Effector CD4-positive, alpha-beta T cell (primary cell): ENCODE measurements at regions not wholly inside any gene's neighbourhood (a gene's known extent, or its start where the extent isn't known, plus 50 kb on each side); places are given as distances from the start of the nearest gene placed in this dataset.

Experiments
- DNase-seq: peaks from one replicate; pipeline ENCODE4 v3.0.0-alpha.2; 2020

DNA sequence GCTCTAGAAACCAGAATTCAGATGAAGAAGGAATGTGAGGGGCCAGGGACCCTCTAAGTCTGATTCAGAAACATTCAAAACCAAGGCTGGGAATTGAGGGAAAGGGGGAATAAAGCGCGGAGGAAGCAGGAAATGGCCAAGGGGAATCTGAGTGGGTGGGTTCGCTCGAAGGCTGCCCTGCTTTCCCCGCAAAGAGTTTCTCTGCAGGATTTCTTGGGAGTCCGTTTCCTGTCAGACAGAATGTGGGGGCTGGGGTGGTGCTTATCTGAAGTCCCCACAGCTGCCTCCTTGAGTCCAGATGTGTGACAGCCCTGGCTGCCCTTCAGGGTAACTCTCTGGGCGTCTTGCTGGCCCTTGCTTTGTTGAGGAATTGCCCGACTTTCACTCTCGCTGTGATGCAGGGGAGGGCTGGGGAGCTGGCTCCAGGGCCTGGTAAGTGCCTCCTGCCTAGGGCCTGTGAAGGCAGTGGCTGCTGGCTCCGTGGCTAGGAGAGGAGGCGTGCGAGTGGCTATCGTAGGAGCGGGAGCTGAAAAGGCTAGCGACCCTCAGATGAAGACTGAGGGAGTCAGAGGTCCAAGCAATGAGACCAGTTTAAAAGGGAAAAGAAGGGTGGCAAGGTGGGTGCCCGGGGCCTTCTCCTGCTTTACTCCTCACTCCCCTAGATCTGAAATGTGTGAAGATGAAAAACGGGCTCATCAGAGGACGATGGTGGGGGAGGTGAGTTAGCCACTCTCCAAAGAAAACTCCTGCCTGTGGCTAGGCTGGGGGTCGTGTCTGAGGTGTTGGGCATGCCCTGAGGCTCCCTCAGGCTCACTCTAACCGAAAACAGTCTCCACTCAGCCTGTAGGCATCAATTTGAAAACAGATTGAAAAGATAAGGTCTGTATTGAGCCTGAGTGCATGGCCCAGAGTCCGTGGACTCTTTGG, 143.9 kb upstream of the UMPS start:
- DNase-seq = no peak

GRCh38 chr3:124587053-124587408, 143.2 kb upstream of the UMPS start:
- no peak for DNase-seq

- no peak for DNase-seq
These were observed 142.2 kb upstream of the UMPS start for GRCh38 chr3:124588036-124588435.

DNA sequence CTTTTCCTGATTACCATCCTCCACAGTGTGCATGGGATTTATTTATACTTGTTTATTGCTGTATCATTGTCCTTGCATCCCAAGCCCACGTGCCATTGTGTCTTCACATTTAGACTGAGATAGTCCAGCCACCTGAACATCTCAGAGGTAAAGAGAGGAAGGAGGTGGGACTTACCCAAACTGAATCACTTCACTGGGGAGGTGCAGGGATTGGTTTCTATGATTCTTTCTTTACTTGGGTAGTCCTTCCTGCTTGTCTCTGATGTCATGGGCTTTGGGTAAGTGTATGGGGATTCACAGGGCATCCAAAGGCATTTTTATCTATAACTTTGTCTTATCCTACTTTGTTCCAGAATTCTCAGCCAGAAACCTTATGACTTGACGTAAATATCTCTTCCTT, 141.5 kb upstream of the UMPS start:
- DNase-seq = no peak

GRCh38 chr3:124591699-124592098, 138.6 kb upstream of the UMPS start:
- no peak for DNase-seq

DNA sequence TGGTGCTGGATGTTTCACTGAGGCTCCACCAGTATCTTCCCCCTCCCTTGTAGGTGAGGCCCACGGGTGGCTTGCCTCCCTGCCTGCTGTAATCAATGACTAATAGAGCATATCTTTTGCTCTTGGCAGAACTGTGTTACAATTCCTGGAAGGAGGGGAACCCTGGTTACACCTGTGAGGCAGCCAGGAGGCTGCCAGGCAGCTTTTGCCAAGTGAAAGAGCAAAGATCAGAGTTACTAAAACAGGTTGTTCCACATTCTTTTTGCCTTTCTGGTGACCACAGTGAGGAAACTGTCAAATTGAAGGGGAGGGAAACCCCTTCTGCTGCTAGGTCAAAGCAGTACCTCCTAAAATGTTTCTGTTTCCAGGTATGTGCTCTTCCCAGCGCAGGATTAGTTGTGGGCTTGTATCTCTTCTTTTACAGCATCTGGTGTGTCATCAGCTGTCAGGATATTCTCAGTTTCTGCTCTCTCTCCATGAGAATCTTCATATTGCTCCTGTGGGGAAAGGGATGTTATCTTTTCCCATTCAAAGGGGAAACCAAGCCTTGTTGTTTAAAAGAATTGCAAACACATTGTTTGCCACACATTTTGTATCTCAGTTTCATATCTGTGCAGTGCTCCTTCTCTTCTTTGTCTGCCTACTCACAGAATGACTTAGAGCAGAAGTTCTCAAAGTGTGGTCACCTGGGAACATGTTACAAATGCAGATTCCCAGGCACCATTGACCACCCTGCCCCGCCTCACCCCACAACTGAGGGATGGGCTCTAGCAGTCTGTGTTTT, 137.4 kb upstream of the UMPS start:
- no peak for DNase-seq

GRCh38 chr3:124593442-124593829, 136.8 kb upstream of the UMPS start:
- no peak for DNase-seq

DNA sequence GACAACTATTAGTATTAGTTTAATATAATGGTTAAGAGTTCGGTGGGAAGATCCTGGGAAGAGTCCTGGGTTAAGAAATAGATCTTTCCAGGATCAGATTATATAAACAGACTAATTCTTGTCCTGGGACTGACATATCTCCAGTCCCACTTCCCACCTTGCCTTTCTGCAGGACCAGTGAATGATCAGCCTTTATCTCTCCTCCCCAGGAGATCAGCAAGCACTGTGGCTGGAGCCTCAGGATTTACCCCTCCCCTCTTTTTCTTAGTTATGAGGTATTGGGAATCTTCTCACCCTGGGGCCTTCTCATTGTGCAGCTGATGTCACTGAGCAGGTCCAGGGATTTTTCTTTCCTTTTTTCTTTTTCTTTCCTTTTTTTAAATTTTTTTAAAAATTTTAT, 135.7 kb upstream of the UMPS start:
- DNase-seq = no peak

GRCh38 chr3:124597273-124597672, 133.0 kb upstream of the UMPS start:
- DNase-seq = no peak

- DNase-seq = no peak
These were observed 132.3 kb upstream of the UMPS start for GRCh38 chr3:124597979-124598378.

GRCh38 chr3:124599147-124599765, 131.0 kb upstream of the UMPS start:
- DNase-seq = no peak

DNA sequence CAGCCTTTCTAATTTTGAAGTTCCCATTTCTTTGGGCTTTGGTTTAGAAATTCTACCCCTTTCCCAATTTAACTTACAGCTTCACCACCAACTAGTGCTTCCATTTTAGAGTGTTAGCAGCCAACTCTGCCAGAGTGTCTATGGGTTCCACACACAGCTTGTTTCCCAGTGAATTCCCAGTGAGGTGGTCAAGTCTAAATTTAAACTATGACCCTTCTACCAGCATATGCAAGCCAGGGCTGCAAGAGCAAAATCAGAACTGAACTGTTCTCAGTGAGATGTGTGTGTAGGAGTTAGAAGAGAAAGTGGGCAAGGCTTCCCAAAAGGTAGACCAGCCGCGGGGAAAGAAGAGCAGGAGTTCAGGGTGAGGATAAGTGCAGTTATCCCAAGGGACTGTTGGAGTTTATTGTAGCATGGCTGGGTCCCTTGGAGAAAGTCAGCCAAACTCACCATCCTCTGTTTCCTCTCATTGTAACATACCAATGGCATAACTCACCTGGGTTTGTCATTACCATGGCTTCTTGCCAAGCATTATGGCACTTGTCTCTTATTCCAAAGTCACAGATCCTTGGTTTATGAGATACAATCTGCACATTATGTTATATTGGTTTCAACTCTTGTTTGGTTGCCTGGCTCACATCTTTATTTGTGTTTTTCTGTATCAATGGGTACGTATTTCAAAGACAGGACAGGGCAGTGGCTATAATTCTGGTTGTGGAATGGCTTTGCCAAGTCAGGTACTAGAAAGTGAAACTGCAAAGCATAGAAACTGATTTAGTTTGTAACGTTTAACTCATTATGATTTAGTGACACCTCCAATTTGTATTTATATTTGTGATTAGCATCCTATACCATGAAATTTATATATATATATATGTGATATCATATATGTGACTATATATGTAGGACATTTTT, 130.2 kb upstream of the UMPS start:
- no peak for DNase-seq

GRCh38 chr3:124600765-124601164, 129.5 kb upstream of the UMPS start:
- no peak for DNase-seq

GRCh38 chr3:124601190-124601589, 129.1 kb upstream of the UMPS start:
- no peak for DNase-seq

DNA sequence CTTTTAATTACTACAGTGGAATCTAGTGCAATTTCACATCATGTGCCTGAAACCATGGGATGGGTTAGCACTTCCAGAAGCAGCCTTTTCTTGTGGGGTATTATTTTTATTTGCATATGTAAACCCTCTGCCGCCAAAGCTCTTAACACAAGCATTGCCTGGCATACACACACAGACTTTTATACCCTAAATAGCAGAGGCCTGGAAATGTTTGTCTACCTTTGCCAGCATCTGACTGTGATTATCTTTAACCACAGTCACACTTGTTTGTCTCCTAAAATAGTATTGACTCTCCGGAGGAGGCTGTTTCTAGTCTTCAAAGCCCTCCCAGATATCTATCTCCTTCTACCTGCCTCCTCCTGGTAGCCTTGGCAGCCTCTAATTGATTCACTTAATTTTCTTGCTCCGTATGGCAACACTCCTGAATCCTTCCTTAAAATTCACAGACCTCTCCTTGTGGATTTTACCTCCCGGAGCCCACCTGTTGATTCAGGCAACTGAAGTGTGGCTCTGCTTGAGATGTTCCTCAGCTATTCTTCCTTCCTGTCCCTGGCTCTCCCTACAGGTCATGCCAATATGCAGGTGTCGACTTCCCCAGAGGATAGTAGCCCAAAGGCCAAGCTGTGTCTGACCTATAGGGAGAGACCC, 127.1 kb upstream of the UMPS start:
- no peak for DNase-seq

GRCh38 chr3:124605781-124606579, 124.3 kb upstream of the UMPS start:
- no peak for DNase-seq

- no peak for DNase-seq
These were observed 123.1 kb upstream of the UMPS start for GRCh38 chr3:124607163-124607562.

DNA sequence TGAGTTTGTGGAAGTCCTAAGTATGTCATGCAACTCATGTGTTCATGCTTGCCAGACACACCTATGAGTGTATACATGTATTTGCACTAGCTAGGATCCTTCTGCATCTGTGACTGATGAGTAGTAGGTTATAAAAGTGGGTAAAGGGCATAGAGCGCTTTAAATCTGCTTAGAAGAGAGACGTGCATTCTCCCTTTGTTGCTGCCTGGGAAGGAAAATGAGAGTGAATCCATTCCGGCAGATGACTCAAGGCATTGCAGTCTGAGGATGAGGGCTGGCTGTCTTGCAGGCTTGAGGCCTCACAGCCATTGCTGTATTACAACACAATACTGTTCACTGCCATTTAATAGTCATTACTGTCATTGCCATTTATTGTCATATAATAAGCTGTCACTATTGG, 120.8 kb upstream of the UMPS start:
- no peak for DNase-seq

DNA sequence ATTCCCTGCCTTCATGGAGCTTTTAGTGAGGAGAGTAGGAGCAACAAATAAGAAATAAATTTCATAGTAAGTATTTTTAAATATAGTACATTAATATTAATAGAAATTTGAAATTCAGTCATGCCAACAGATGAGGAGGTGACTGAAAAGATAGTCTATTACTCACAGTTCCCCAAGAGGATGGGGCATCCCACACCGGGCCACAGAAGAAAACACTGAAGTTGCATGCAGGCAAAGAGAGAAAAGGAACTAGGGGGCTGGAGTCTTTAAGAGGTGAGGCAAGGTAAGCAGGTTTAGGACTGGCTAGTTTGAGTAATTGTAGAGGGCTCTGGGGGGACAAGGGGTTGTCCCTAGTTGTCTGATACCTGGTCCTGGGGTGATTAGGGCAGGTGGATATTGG, 120.1 kb upstream of the UMPS start:
- DNase-seq = no peak

- DNase-seq = no peak
These were observed 118.7 kb upstream of the UMPS start for GRCh38 chr3:124611520-124611919.

GRCh38 chr3:124615896-124616543, 114.2 kb upstream of the UMPS start:
- DNase-seq = no peak
